ENCODE measurements at regions not wholly inside any gene's neighbourhood (a gene's known extent, or its start where the extent isn't known, plus 50 kb on each side); places are given as distances from the start of the nearest gene placed in this dataset.
"Not testable (repeated sequence)": the region's sequence is repeated elsewhere in the genome, so short reads cannot be mapped to it uniquely, and the experiment has no call there.

DNA sequence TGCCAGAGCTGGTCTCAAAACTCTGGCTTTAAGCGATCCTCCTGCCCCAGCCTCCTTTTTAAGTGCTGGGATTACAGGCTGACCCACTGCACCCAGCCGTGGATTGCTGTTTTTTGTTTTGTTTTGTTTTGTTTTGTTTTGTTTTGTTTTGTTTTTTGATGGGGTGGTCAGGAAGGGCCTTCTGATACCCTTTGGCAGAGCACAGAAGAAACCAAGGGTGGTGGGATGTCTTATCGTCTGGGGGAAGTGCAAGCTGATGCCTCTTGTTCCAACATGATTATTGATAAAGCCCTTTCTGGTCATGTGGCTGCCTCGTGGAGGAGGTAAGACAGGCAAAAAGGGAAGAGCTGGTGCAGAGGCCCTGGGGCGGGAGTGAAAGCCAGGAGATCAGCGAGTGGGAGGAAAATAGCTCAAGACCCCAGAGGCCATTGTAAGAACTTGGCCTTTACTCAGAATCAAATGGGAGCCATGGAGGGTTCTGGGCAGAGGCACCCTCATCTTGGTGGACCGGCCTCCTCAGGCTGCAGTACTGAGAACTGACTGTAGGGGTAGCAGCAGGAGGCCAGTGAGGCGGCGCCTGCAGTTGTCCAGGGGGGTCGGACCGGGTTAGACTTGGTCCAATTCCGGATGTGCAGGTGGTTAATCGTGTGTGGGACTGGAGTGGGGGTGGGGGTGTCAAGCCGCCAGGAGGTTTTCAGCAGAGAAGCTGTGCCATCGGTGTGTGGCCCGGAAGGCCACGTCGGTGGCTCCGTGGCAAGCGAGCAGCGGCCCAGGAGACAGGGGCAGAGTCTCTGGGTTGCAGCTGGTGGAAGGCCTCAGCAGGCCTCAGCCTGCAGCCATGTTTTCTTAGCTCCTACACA is 84.4 kb upstream of the GSE1 start:
- no peak for DNase-seq (ENCODE audit: low read depth)

- DNase-seq (ENCODE audit: low read depth) = no peak
Measured at GRCh38 chr16:85529489-85530369, 83.4 kb upstream of the GSE1 start.

DNA sequence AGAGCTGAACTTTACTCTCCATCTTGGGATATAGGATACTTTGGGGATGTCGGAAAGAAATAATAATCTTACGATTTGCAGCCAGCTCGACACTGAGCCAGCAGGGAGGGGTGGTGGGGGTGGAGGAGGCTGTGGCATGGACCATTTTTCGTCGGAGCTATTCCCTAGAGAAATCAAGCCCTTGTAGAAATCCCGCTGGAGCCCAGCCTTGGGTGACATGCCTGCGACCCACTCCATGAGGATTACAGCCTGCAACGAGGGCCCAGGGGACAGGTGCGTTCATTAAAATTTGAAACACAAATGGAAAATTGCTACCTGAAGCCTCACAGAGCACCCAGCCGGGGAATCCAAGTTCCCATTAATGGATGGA is 82.8 kb upstream of the GSE1 start:
- no peak for DNase-seq (ENCODE audit: low read depth)

GRCh38 chr16:85531516-85531915 is 81.6 kb upstream of the GSE1 start:
- DNase-seq (ENCODE audit: low read depth) = no peak

DNA sequence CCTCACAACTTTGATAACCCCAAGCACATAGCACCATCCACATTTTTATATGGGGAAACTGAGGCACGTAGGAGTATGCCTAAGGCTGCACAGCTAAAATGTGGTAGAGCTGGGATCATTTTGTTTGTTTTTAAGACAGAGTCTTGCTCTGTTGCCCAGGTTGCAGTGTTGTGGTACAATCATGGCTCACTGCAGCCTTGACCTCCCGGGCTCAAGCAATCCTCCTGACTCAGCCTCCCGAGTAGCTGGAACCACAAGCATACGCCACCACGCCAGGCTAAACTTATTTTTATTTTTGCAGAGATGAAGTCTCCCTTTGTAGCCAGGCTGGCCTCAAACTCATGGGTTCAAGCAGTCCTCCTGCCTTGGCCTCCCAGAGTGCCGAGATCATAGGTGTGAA is 81.0 kb upstream of the GSE1 start:
- DNase-seq (ENCODE audit: low read depth) = no peak

GRCh38 chr16:85533593-85533992 is 79.5 kb upstream of the GSE1 start:
- DNase-seq (ENCODE audit: low read depth) = not testable (repeated sequence)

DNA sequence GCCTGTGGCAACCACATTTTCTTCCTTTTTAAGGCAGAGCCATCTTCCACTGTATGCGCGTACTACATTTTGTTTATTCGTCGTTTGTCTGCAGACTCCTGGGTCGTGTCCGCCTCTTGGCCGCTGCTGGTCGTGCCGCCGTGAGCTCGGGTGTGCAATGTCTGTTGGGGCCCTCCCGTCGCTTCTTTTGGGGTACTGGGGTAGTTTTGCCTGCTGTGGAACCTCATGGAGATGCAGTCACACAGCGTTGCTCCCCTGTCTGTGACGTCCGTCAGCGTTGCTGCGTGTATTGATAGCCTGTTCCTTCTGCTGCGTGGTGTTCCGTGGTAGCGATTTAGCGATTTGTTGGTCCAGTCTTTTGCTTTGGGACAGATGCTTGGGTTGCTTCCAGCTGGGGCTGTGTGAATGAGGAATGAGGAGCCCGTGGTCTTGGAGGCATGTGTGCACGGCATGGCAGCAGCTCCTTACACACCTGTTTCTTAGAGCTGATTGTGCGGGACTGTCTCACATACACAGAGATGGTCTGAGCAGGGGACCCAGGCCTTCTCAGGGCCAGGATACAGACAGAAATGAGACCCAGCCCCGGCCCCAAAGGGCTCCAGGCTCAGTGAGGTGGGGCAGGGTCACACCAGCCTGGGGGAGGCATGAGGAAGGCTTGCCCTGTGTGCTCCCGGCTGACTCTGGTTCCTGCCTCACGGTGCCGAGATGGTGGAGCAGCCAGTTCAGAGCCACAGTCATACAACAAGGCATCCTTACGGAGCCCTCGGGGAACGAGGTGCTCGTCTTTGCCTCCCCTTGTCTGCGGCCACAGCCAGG is 78.4 kb upstream of the GSE1 start:
- DNase-seq (ENCODE audit: low read depth) = no peak

- no peak for DNase-seq (ENCODE audit: low read depth)
Measured at GRCh38 chr16:85535352-85536072, 77.6 kb upstream of the GSE1 start.

GRCh38 chr16:85536073-85536410 is 77.1 kb upstream of the GSE1 start:
- DNase-seq (ENCODE audit: low read depth) = no peak

GRCh38 chr16:85536411-85537330 is 76.5 kb upstream of the GSE1 start:
- DNase-seq (ENCODE audit: low read depth) = no peak

DNA sequence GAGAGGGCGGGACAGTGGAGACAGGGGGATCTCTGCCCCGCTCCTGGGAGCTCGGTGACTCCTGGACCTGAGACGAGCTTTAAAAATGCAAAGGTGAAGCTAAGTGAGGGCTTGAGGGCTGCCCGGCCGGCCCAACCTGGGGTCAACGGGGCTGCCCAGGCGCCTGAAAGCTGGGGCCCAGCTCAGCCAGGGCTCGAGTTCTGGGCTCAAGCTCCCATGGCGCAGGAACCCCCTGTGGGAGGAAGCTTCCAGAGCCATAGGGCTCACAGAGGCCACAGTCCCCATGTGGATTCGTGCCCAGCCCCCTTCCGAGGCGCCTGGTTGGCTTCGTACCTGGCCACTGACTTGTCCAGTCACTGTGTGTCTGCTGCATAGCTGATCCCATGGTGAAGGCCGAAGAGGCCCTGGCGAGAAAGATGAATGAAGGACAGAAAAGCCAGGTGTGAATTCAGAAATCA is 75.8 kb upstream of the GSE1 start:
- DNase-seq (ENCODE audit: low read depth) = no peak

GRCh38 chr16:85537795-85538401 is 75.2 kb upstream of the GSE1 start:
- DNase-seq (ENCODE audit: low read depth) = no peak

DNA sequence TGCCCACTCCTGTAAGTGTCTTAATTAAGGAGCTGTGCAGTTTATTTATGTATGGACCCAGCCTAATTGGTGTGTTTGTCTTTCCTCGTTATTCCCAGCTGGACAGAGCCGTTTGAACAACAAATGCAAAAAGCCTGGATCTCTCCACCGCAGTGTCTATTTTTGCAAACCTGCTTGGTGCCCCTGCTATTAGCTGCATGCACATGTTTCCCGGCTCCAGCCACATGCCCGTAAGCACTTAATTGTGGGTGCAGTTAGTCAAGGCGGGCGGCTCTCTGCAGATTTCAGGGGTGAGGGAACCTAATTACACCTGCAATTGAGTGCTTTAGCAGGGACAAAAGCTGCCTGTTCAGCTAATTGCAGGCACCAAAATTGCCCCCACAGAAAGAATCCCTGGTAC is 74.0 kb upstream of the GSE1 start:
- no peak for DNase-seq (ENCODE audit: low read depth)

DNA sequence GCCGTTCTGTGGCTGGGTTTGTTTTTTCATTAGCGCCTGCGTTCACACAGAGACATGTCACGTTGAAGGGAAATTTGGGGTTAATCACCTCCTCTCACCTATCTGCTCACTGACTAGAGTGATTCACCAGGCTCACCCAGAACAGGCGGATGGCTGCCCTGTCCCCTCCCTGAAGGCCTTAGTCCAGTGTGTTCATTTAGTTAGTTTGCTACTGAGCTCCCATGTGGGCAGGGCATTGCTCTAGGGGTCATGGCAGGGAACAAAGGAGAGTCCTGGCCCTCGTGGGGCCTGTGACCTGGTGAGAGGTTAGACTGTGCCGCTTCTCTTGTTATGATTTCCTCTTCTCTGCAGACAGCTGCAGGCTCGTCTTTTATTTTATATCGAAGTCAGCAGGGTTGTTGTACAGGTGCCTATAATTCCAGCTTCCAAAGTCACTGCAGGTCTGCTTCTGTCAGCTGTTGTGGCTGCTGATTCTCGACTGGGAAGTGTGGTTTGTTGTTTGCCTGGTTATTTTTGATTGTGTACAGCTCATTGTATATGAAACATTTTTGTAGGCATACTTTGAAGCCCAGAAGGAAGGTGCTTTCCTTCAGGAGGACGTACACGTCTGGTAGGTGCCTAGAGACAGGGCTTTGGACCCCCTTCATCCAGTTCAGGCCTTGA is 73.4 kb upstream of the GSE1 start:
- DNase-seq (ENCODE audit: low read depth) = no peak

GRCh38 chr16:85541181-85541580 is 71.9 kb upstream of the GSE1 start:
- DNase-seq (ENCODE audit: low read depth) = no peak

DNA sequence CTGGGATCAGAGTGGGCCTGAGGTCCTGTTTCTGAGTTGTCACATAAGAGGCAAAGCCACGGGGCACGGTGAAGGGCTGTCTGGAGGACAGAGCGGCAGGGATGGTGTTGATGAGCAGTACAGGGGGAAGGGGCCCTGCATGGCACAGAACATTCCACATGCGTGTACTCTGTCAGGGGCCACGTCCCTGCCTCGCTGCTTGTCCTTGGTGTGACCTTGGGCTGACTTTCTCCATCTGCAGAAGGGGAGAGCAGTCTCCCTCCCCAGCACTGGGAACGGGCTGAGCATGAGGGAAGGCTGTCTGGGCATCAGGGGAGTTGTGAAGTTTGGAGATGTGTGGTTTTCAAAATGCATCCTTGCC is 71.5 kb upstream of the GSE1 start:
- no peak for DNase-seq (ENCODE audit: low read depth)

DNA sequence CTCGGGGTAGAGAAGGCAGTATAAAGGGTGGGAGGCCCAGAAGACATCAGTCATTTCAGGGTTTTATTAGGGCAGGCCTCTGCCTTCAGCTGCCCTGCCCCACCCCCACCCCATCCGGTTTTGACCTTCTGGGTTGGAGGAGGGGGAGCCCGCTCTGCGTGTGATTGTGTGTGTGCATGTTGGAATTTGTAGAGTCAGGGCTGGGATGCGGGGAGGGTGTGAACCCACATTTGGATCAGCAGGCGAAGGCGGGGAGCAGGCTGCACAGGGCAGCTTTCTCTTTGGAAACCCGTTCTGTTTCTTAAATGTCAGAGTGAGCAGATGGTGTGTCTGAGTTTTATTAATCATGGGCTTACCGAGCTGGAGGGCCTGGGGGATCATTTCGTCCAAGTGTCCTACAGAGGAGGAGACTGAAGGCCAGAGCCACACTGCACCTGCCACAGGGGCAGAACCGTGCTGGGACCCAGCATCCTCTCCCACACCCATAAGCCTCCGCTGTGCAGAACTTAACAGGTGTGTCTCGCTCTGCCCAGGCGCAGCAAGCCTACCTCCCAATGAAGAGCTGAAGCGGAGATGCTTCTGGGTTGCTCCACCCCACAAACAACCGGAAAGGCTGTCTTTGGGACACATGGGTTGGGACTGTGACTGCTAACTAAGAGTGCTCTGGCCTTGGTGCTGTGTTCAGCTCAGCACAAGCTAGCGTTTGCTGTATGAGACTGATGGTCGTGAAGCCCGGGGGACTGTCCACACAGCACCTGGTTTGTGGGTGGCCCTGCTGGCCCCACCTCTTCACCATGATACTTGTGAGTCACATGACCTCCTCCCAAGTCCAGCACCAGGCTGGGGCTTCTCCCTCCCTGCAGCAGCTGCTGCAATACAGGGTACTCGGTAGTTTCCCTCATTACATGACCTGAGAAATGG is 70.9 kb upstream of the GSE1 start:
- DNase-seq (ENCODE audit: low read depth) = no peak

DNA sequence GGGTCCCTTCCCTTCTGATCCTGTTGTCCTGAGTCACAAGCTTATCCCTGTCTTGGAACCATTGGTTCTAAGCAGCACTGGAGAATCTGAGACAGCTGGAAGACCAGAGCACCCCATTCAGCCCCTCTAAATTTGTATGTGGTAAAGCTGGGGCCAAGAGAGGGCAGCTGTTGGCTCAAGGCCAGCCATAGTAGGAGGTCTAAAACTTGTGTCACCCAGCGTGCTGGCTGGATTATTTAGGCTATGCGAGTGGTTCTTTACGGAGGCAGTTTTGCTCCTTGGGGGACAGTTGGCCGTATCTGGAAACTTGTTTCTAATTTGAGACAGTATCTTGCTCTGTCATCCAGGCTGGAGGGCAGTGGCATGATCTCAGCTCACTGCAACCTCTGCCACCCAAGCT is 69.6 kb upstream of the GSE1 start:
- no peak for DNase-seq (ENCODE audit: low read depth)

GRCh38 chr16:85544016-85544415 is 69.1 kb upstream of the GSE1 start:
- no peak for DNase-seq (ENCODE audit: low read depth)

Data from HS-27A (cell line).